Right ventricle myocardium inferior (tissue), 1 donor: ENCODE measurements at regions not wholly inside any gene's neighbourhood (a gene's known extent, or its start where the extent isn't known, plus 50 kb on each side); places are given as distances from the start of the nearest gene placed in this dataset.
"Not testable (repeated sequence)": the region's sequence is repeated elsewhere in the genome, so short reads cannot be mapped to it uniquely, and the experiment has no call there.

Experiments
- ATAC-seq: fragments of 200-7000 bp; cut with Tn5 transposase; one replicate; pipeline ENCODE4 v1.9.1; 2020; ENCODE audit warnings: mild to moderate bottlenecking, moderate library complexity
- DNase-seq: peaks from one replicate; pipeline ENCODE4 v3.0.0; 2021; ENCODE audit errors: missing footprints
- intact Hi-C: fragments of 100-400 bp; cut with DNase I; formaldehyde crosslinking; loops from one replicate; pipeline ENCODE4 v1.11.0; 2022
- donor health status: DM: no; HTN: yes; CAD: no; lungs with severe emphysema.

GRCh38 chr21:20169812-20170576 lies 828.2 kb upstream of the NCAM2 start:
- intact Hi-C loops = no loop called here
- DNase-seq (no peak), ATAC-seq (no peak)

GRCh38 chr21:20186186-20186585 lies 812.0 kb upstream of the NCAM2 start:
- ATAC-seq (no peak), DNase-seq (no peak)
- intact Hi-C loops = no loop called here

DNA sequence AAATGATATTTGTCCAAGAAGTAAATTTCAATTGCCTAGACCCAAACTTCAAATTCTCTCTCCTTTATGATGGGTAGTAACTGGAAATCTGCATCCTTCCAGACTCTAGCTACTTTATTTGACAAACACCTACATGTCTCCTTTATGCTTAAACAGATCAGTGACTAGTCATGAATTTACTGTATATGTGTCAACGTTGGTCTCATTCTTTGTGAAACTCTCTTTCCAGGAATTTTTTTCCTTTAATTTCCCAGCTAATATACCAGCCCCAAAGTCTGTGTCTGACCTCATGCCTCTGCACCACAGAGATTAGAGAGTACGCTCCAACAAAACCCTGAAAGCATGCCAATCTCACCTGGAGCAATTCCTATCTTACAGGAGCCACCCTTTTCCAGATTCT lies 811.2 kb upstream of the NCAM2 start:
- DNase-seq (no peak), ATAC-seq (no peak)
- intact Hi-C loops = no loop called here

GRCh38 chr21:20201323-20201722 lies 796.9 kb upstream of the NCAM2 start:
- ATAC-seq, DNase-seq, intact Hi-C loops: not testable (repeated sequence)

GRCh38 chr21:20207335-20207734 lies 790.9 kb upstream of the NCAM2 start:
- DNase-seq (no peak), ATAC-seq (no peak)
- intact Hi-C loops = no loop called here

GRCh38 chr21:20215959-20216358 lies 782.2 kb upstream of the NCAM2 start:
- DNase-seq = no peak
- no peak for ATAC-seq
- intact Hi-C loops = no loop called here

DNA sequence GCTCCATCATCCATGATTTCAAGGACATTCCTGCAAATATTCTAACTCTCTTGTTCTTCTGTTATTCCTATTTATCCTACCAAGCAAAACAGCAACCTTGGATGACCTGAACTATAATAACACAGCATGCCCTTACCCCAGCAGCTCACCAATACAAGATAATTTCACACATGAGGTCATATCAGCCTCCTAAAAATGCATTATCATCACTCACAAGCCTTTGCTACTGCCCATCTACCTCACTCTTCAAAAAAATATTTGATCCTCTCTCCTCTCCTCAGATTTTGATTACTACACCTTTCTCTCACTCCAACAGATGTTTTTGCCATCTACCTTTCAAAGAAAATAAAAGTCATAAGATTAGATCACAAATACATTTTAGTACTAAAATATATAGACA lies 777.6 kb upstream of the NCAM2 start:
- intact Hi-C loops = no loop called here
- ATAC-seq (no peak), DNase-seq (no peak)

DNA sequence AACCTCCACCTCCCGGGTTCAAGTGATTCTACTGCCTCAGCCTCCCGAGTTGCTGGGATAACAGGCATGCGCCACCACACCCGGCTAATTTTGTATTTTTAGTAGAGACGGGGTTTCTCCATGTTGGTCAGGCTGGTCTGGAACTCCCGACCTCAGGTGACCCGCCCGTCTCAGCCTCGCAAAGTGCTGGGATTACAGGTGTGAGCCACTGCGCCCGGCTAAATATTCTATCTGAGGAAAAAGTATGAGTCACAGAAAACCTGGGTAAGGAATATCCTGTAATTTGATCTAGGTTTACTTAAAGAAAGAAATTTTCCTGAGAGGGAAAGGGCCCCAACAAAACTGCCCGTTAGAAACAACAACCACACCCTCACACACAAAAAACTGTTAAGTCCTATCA lies 776.2 kb upstream of the NCAM2 start:
- DNase-seq, intact Hi-C loops, ATAC-seq: not testable (repeated sequence)

GRCh38 chr21:20236649-20237048 lies 761.6 kb upstream of the NCAM2 start:
- ATAC-seq, DNase-seq, intact Hi-C loops: not testable (repeated sequence)

DNA sequence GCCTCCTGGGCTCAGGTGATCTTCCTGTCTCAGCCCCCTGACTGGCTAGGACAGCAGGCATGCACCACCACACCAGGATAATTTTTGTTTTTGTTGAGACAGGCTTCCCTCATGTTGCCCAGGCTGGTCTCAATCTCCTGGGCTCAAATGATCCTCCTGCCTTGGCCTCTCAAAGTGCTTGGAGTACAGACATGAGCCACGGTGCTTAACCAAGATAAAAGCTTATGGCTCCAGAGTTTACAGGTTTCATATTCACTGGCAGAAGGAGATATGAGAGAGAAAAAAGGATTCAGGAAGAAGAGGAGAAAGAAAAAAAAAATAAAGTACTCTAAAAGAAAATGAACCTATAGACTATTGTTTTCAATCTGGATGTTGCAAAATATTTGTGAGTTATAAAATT lies 748.8 kb upstream of the NCAM2 start:
- no peak for ATAC-seq
- DNase-seq = no peak
- intact Hi-C loops = no loop called here

DNA sequence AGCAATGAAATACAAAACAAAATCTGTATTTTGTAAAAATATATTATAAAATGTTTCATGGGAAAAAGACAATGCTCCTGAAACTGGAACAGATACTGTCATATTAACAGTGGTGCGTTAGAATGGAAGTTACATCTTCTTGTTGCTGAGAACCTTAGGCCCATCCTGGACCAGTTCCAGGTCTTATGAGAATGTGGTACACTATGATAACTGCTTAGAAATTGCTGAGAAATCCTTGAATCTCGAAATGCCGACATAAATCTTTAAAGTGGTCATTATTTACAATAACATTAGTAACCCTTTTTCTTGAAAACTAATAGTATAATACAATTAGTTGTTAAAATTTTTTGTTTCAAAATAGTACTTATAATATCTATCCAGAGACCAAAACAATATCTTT lies 747.9 kb upstream of the NCAM2 start:
- DNase-seq (no peak), ATAC-seq (no peak)
- intact Hi-C loops = no loop called here

GRCh38 chr21:20253261-20253660 lies 744.9 kb upstream of the NCAM2 start:
- ATAC-seq (no peak), DNase-seq (no peak)
- intact Hi-C loops = no loop called here

GRCh38 chr21:20254964-20255363 lies 743.2 kb upstream of the NCAM2 start:
- DNase-seq (no peak), ATAC-seq (no peak)
- intact Hi-C loops = no loop called here

DNA sequence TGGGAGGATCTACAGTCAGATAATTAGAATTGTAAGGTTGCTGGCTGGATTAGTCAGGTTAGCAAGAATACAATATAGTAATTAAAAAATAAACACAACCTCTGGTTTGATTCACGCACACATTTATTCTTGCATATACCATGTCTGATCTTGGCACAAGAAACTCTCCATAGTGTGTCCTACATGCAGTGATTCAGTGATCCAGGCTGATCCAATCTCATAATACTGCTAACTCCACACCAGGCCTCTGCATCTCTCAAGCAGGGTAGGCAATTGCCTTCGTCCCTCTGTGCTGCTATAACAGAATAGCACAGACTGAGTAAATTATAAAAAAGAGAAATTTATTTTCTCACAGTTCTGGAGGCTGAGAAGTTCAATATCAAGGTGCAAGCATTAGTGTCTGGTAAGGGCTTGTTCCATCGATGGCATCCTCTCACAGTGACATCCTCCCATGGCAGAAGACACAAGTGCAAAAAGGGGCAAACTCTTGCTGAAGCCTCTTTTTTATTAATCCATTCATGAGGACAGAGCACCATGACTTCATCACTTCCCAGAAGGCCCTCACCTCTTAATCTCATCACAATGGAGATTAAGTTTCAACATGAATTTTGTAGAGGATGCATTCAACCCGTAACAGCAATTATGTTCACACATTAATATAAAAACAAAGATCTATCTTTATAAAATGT lies 741.0 kb upstream of the NCAM2 start:
- no peak for DNase-seq
- intact Hi-C loops = no loop called here
- ATAC-seq = no peak

GRCh38 chr21:20258542-20258941 lies 739.7 kb upstream of the NCAM2 start:
- intact Hi-C loops = no loop called here
- ATAC-seq = no peak
- no peak for DNase-seq

DNA sequence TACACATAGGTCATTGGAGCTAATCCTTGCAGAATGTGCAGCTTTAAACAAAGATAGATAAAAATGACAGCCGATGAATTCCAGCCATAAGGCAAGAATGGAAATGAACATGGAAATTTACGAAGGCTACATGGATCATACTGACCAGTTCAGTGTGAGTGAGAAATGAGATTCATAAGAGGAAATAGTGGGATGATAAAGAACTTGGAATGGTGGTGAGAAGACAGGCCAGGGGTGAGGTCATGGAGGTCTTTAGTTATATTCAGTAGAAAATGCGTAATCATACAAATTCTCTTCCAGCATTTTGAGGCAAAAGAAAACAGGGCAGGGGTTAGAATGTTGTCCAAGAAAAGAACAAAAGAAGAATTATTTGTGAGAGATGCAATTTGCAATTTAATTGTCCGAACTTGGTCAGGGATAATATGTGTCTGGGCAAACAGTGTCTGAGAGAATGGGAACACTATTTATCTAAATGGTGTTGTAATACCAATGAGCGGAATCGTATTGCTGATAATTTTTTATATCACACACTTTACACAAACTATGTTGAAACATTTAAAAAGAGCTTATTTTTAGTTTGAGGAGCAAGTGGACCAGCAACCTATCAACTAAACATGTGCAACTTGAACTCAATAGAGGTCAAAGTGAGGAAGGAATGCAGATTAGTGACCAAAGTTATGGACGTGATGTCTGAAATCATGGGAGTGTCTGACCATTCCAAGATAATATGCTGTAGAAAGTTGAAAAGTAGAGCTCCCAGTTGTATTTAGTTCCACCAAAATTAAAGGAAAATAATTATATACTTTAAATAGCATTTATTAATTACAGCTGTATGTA lies 739.0 kb upstream of the NCAM2 start:
- ATAC-seq = peak; percentile 86
- no peak for DNase-seq
- intact Hi-C loops = no loop called here

- intact Hi-C loops = no loop called here
- ATAC-seq = no peak
Observed at GRCh38 chr21:20260124-20260523, 738.1 kb upstream of the NCAM2 start.

GRCh38 chr21:20261364-20261763 lies 736.8 kb upstream of the NCAM2 start:
- ATAC-seq (no peak), DNase-seq (no peak)
- intact Hi-C loops = no loop called here

More at GRCh38 chr21:20260124-20260523, 738.1 kb upstream of the NCAM2 start:
- DNase-seq = no peak

DNA sequence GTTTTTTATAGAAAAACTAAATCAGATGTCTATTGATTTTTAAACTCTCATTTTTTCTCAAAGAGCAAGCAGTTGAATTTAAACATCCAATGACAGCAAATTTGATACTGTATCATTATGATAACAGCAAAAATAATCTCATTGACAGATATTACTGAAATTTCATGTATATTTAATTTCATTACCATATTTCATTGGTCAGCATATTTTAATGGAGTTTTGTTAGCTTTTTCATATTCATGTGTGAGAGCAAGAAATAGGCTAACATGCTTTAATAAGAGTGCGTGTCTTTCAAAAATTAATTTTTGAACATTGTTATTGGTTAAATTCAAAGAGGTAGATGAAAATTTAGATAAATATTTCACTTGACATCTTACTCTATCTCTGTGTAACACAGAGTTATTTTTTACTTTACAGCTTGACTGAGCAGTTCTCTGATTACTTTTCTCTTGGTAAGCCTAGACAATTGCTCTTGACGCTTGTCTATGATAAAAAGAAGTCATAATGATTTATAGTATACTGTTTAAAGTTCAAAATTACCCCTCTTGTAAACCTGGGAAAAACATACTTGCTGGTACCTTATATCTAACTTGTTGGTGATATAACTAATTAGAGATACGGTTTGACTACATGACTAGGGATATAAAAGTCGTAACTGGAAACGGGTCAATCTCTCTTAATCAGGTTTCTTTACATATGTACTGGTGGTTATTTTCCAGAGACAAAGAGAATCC lies 732.3 kb upstream of the NCAM2 start:
- DNase-seq = no peak

More for the DNA sequence above, 732.3 kb upstream of the NCAM2 start:
- ATAC-seq = no peak
- intact Hi-C loops = no loop called here
